ENCODE measurements at regions not wholly inside any gene's neighbourhood (a gene's known extent, or its start where the extent isn't known, plus 50 kb on each side); places are given as distances from the start of the nearest gene placed in this dataset.

DNA sequence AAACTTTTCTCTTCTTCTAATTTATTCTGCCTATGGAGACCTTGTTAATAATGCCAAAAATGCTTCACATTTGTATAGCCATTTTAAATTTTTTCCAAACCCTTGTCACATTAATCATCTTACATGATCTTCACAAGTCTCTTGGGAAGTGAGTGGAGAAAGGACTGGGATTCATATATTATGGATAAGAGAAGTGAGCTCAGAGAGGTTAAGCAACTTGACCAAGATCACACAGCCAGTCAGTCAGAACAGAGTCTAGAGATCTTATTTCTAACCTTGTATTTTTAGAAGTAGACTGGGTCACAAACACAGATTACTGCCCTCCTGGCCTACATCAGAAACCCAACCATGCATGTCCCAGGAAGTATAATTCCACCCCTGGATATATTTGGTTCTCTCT, 218.0 kb upstream of the ADRA1B start:
- DNase-seq (ENCODE audit: low read depth in 2 of 2), result no peak

DNA sequence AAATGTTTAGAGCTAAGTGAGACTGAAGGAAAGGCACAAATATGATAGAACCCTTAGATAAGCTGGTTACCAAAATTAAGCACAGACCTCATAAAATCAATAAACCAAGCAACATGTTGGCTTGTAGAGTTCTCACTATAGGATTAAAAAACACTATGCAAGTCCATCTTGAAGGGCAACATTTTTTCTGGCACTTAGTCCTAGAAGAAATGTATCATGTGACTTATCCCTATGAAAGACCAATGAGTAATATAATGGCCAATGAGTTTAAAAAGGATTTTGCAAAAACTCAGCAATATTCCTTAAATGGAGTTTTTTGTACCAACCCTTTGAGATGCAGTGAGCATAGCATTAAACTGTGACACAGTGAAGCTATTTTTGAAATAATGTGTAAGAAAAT, 216.3 kb upstream of the ADRA1B start:
- DNase-seq (ENCODE audit: low read depth in 2 of 2), result no peak

DNA sequence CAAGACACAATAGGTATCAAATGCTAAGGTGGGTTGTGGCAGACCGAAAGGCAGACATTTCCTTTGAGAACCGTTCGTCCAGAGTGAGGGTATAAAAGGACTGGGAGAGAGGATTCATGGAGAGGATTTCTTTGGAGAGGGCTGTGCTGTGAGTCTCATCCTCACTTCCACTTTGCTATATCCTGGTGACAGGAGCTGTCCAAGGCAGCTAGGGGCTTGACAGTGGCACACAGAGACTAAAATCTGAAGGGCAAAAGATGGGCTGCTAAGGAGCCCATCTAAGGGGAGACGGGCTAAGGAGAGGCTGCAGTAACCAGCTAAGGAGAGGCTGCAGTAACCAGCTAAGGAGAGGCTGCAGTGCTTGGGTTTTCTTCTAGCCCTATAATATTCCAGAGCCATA, 214.0 kb upstream of the ADRA1B start:
- no peak for DNase-seq (ENCODE audit: low read depth in 2 of 2)

DNA sequence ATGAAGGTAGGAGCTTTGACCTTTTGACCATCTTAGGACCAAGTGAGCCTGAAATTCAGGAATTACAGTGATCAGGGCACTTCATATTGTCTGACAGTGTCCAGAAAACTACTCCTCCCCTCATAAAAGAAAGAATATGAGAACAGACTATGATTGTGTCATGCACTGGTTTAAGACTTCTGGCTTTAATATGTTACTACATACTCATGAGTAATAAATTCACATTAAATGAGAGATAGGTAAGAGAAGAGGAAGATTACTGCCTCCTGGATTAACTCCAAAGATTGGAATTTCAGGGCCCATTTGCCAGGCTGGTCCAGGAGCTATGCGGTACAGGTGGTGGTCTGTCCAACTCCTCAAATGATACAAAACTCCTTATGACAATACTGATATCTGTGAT, 213.5 kb upstream of the ADRA1B start:
- DNase-seq (ENCODE audit: low read depth in 2 of 2), result no peak

DNA sequence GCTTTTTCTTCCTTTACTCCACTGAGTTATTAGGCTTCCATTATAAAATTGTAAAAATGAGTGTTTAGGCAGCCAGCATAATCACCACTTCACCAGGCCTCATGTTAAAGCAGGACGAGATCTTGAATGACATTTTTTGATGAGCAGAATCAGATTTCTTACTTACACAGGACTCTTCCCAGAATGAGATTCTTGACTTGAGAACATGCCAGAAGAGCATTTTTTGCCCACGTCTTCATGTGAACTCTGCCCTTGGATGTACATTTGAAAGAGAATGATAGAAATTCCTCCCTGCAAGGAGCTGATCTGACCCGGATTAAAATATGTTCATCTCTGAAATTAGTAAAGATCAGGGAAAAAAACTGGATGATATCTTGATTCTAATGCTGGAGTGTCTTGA, 212.1 kb upstream of the ADRA1B start:
- DNase-seq (ENCODE audit: low read depth in 2 of 2), result no peak

DNA sequence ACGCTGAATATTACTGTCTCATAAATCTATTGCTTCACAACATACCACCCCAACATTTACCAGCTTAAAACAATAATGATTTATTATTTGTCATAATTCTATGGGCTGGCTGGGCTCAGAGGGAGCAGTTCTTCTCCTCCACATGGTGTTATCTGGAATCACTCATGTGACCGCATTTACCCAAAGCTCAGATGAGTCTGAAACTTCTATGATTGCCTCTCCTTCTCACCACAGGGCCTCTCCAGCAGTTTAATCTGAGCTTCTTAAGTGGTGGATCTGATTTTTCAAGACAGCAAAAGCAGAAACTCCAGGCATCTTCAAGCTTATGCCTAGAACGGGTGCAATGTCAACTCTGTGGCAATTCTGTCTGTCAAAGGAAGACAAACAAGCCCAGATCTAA, 210.3 kb upstream of the ADRA1B start:
- DNase-seq (ENCODE audit: low read depth in 2 of 2), result no peak

DNA sequence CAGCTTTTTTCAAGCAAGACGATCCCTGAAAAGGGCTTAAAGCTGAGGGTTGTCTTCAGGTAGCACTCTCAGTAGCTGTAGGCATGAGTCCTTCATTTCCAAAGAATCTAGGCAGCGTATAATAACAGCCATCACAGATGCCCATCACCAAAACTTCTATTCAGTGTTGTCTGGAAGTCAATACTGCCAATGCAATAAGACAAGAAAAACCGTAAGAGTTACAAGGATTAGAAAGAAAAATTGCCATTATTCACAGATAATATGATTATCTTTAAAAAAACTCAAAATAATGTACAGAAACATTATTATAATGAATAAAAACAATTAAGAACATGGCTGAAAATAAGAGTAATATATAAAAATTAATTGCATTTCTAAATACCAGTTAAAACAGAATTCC, 208.2 kb upstream of the ADRA1B start:
- no peak for DNase-seq (ENCODE audit: low read depth in 2 of 2)

DNA sequence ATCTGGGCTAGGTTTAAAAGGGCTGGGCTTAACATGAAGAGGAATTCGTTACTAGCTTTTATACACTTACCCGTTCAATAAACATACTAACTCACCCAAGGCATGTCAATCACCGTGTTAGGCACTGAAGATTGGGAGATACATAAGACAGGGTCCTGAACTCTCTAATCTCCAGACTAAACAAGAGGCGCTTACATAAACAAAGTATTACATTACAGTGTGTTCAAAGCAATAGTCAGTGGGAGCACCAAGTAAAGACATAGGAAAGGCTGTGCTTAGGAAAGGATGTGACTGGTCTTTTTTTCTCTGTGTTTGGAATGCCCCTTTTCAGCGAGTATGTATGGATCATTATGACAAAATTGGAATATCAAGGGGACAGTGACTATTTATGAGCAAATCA, 203.6 kb upstream of the ADRA1B start:
- DNase-seq (ENCODE audit: low read depth in 2 of 2), result no peak

DNA sequence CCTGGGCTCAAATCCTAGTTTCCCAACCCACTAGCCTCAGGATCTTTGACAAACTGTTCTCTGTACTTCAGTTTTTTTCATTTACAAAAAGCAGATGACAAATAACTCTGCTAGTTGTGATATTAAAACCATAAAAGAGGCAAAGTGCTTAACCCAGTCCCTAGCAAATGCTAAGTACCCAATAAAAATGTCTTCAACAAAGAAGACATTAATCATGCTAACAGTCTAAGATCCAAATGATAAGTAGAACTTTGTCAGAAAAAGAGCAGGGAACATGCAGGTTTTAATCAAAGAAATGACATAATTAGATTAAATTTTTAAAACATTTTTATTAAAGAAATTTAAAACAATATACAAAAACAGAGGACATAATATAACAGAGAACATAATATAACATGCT, 203.0 kb upstream of the ADRA1B start:
- no peak for DNase-seq (ENCODE audit: low read depth in 2 of 2)

DNA sequence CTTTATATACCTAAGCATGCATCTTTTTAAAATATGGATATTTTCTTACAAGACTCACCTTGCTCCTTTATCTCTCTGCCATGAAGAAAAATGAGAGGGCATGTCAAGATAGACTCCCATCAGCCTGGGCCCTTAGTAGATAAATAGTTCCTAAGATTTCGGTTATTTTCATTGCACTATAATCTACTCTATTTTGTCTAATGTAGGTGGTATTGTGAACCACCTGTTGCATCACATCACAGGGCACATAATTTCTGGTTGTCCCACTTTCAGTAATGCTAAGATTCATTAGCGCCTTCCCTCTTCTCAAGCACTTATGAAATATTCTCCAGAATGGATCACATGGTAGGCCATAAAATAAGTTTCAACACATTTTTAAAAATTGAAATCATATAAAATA, 202.5 kb upstream of the ADRA1B start:
- no peak for DNase-seq (ENCODE audit: low read depth in 2 of 2)

DNA sequence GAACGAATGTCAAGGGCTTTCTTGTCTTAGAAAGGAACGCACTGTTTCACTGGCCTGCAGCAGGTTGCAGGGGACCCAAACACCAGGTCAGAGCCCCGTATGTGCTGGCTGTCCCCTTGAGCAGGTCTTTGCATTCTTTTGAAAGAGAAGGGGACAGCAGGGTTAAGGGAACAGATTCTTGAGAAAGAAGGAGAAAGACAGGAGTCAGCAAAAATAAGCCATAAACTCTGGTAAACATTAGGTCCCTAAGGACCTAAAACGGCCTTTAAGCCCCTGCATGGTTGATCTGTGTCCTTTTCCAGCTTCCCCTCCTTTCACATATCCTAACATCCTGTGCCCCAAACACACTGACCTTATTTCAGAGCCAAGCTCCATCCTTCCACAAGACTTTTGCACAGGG, 190.8 kb upstream of the ADRA1B start:
- no peak for DNase-seq (ENCODE audit: low read depth in 2 of 2)

DNA sequence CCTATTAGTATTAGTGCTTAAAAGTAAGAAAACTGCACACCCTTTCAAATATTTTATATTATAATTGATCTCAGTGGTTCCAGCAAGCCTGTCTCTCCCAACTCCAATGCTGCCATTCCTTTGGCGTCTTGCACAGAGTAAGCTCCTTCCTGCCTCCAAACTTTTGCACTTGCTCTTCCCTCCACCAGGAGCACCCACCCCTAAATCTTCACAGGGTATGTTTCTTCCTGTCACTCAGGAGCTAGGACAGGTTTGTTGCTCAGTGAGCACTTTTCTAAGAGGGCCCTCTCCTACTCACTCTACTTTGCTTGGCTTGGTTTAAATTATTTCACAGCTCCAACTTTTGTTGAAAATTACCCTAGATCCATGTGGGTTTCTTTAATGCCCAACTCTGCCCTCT, 189.1 kb upstream of the ADRA1B start:
- DNase-seq (ENCODE audit: low read depth in 2 of 2), result no peak

DNA sequence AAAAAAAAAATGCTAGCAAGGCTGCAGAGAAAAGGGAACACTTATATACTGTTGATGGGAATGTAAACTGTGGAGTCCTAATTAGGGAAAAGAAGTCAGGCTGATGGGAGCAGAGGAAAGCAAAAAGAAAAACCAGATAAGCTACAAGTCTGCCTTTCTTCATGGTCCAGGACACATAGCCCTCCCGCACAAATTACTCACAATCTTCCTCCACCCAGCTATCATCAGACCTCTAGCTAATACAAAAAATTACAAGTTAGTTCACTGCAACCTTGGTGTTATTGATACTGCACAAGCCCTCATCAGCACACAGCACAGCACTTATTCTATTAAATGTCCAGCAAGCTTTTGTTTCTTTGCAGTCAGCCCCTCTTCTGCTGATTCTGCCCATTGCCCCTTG, 186.0 kb upstream of the ADRA1B start:
- DNase-seq (ENCODE audit: low read depth in 2 of 2), result no peak

DNA sequence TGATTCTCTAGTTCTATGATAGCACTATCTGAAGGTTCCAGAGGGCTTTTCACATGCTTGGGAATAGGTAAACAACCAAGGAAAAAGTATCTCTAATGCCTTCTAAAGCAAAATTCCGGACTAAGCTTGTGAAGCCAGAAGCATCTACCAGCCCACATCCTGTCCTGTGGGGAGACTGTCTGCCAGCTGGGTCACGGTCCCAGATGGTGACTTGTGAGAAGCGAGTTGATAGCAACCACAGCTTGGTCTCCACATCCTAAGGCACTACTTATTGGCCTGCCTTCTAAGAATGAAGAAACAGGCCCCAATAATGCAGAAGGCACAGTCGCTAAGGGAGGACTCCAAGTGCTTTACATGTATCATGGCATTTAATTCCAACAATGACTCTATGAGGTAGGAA, 184.1 kb upstream of the ADRA1B start:
- DNase-seq (ENCODE audit: low read depth in 2 of 2), result no peak

DNA sequence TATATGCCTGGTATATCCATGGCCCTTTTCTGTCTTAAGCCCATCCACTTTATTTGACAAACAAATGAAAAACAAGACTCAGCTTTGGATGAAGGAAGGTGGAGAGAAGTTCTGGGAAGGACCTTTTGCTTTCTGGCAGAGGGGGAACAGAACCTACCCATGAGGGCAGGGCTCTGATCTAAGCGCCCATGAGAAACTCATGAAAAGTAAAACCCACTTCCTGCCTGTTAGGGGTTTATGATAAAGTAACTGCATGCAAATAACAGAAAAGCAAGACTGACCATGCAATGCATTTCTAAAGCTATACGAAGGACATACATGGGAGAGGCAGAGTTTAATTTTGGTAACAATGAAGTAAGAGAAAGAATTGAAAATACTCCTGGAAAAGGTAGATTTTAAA, 181.9 kb upstream of the ADRA1B start:
- DNase-seq (ENCODE audit: low read depth in 2 of 2), result no peak

DNA sequence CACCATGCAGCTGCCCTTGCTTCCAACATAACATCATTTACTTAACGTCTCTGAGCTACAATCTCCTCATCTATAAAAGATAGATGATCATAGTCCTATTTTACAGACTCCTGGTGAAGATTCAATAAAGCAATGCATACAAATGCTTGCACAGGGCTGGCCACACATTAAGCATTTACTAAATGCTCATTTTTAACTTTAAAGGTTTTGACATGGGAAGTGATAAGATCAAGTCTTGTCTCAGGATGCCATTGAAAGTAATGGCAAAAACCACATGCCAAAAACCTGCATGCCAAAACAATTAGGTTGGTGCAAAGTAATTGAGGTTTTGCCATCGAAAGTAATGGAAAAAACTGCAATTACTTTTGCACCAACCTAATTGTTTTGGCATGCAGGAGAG, 181.2 kb upstream of the ADRA1B start:
- DNase-seq (ENCODE audit: low read depth in 2 of 2), result no peak

DNA sequence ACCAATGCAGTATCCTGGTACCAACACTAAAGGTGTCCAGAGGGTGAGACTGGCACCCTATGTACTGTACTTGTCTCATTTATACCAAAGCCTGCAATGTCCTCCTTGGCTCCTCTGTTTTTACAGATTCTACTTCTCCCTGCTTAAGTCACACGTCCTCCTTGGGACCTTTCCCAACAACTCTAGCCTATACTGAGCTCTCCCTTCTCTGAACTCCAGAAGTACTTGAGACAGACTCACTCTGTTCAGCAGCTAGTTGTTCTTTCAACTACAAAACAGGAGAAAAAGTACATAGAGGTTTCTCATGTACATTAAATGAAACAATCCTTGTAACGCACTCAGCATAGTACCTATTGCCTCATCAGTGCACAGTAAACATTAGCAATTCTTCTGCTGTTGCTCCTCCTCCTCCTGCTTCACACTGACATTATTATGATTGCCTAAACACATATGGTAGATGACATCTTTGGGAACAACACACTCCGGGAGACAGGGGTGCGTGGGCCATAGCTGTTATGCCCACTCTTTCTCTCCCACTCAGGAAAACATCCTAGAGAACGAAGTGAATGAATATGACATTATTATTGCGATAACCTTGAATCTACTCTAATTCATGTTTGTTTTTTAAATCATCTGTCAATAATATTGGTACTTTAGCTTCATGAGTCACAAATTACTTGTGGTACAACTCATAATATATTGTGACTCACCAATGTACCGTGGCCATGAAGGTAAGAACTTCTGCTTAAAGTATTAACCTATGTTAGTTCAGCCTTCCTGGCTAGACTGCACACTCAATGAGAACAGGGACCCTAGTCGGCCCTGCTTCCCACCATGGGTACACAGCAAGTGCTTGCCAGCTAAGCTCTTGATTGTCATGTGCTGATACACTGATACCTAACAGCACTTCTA, 180.3 kb upstream of the ADRA1B start:
- DNase-seq (ENCODE audit: low read depth in 2 of 2), result no peak

DNA sequence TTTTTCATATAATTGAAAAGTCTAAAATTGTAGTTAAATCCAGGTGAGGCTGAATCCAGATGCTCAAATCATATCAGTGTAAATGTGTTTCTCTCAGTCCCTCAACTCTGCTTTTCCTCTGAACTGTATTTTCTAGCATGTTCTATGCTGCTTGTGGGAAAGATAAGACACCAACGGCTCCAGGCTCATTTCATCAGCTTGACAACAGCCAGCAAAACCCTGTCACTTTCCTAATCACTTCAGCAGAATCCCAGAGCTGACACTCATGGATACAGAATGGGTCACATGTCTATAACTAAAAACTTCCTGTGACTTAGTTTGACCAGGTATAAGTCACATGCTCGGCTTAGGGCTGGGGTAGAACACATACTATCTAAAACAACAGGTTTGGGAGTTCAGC, 179.4 kb upstream of the ADRA1B start:
- DNase-seq (ENCODE audit: low read depth in 2 of 2), result no peak

DNA sequence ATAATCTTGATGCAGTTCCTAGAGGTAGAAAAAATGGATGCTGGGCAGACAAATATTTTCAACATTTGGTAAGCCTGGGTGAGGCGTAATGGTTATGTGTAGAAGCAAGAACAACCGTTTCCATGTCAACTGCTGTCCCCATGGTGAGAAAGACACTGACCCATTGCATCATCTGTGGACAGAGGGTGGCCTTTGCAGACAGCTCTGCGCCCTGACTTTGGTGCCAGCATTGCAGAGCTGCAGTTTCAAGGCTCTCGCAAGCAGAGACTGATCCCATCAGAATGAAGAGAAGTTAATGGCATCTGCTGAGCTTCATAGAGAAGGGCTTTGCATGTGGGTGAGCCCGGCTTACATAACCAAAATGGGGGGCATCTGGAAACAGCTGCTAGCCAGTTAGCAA, 179.0 kb upstream of the ADRA1B start:
- no peak for DNase-seq (ENCODE audit: low read depth in 2 of 2)

DNA sequence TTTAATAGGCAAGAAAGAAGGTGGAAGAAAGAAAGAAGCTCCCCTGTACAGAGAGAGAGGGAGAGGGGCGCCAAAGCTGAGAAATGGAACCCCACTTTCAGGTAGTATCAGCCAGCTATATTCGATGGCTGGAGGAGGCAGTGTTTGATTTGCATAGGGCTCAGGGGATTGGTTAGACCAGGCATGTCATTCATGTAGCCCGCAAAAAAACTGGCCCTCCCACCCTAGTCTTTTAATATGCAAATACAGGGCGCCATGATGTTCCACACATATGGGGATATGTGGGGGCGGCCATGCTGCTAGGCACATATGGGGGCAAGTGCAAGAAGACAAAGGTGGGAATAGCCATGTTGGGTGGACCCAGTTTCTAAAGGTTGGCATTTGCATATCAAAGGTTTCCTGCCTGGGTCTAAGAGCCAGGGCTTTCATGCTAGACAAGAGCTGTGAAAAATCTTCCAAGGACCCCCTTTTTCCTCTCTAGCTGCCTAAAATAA, 174.4 kb upstream of the ADRA1B start:
- DNase-seq (ENCODE audit: low read depth in 2 of 2), result no peak

DNA sequence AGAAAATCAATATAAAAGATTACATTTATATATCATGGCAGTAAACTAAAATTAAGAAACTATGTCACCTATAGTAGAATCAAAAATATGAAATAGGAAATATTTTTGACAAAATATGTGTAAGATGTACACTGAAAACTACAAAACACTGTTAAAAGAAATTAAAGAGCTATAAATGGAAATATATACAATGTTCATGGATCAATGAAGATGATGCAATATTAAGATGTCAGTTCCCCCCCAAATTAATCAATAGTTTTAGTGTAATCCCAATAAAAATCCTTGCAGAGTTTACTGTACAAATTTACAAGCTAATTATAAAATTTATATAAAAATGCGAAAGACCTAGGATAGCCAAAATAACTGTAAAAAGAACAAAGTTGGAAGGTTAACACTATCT, 173.0 kb upstream of the ADRA1B start:
- DNase-seq (ENCODE audit: low read depth in 2 of 2), result no peak

DNA sequence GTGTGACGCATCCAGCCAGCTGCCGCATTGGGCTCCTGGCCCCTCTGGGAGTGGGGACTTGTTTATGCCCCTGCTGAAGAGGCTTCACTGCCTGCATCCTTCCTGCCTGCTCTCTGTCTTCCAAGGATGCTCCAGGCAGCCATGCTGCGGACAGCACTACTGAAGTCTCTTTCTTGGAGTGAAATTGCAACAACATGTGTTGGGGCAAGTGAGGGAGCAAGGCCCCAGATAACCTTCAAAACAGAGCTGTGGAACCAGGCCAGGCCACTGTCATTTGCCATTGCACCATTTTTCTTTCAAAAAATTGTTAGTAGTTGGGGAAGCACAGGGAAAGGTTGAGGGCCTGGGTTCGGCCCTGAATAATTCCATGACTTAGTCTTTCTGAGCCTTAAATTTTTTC, 169.6 kb upstream of the ADRA1B start:
- DNase-seq (ENCODE audit: low read depth in 2 of 2), result no peak

DNA sequence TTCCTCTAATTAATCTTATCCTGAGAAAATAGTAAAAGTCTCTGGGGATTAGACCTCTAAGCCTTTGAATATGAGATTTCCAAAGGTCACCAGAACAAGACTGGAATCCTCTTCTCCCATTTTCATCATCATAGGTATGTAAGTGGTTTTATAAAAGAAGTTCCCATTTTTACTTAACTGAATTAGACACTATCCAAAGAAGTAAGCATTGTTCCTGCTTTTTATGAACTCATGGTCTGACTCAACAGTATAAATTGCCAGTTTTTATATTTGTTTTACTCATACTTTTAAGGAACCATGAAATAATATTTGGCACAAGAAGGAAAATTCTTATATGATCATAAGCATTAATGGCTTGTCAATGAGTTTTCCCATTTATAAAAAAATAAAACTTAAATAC, 167.1 kb upstream of the ADRA1B start:
- no peak for DNase-seq (ENCODE audit: low read depth in 2 of 2)

DNA sequence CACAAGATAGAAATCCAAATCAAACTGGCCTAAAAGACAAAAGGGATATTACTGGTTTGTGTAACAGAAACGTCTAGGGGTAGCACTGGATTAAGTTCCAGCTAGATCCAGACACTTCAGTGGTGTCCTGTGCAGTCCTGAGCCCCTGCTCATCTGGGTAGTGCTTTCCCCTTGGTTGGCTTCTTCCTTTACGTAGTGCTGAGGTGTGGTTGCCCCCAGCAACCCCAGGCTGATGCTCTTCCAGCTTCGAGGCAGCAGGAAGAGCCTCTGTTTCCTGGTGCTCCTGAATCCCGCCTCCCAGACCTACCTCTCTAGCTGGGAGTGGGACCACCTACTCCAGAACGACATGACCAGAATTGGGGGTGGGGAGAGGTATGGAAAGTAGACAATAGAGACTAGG, 166.1 kb upstream of the ADRA1B start:
- no peak for DNase-seq (ENCODE audit: low read depth in 2 of 2)
